Hepatocyte (in vitro differentiated cells): ENCODE measurements at regions not wholly inside any gene's neighbourhood (a gene's known extent, or its start where the extent isn't known, plus 50 kb on each side); places are given as distances from the start of the nearest gene placed in this dataset.
A peak's percentile ranks its signal among the peaks of the same experiment; 100 is the strongest.

Experiments
- DNase-seq: peaks from one replicate; pipeline ENCODE4 v3.0.0-alpha.2; 2016; ENCODE audit warnings: low spot score
- H2AFZ ChIP-seq: fragments of 200-600 bp; sonication (generic); 2 replicates; pipeline ENCODE4 v1.6.0; 2016; ENCODE audit warnings: antibody characterized with exemption, mild to moderate bottlenecking
- H3K27ac ChIP-seq: fragments of 200-600 bp; sonication (generic); 2 replicates; pipeline ENCODE4 v1.5.1; 2016; ENCODE audit warnings: mild to moderate bottlenecking
- H3K27me3 ChIP-seq: fragments of 200-600 bp; sonication (generic); 2 replicates; pipeline ENCODE4 v1.6.1; 2016
- H3K36me3 ChIP-seq: fragments of 200-600 bp; sonication (generic); replicated peaks from 2 replicates; pipeline ENCODE4 v1.5.1; 2016; ENCODE audit warnings: low read depth; ENCODE audit not compliant: insufficient read depth
- H3K4me1 ChIP-seq: fragments of 200-600 bp; sonication (generic); 2 replicates; pipeline ENCODE4 v1.5.1; 2016; ENCODE audit warnings: mild to moderate bottlenecking, moderate library complexity; ENCODE audit not compliant: insufficient read depth
- H3K4me2 ChIP-seq: fragments of 200-600 bp; sonication (generic); 2 replicates; pipeline ENCODE4 v1.6.0; 2016
- H3K4me3 ChIP-seq: fragments of 200-600 bp; sonication (generic); 2 replicates; pipeline ENCODE4 v1.5.1; 2016; ENCODE audit warnings: mild to moderate bottlenecking
- H3K79me2 ChIP-seq: fragments of 200-600 bp; sonication (generic); 2 replicates; pipeline ENCODE4 v1.6.0; 2017; ENCODE audit warnings: mild to moderate bottlenecking
- H3K9me2 ChIP-seq: fragments of 200-600 bp; sonication (generic); replicated peaks from 2 replicates; pipeline ENCODE4 v1.6.0; 2017; ENCODE audit warnings: mild to moderate bottlenecking; ENCODE audit not compliant: insufficient read depth
- H3K9me3 ChIP-seq: fragments of 200-600 bp; sonication (generic); 2 replicates; pipeline ENCODE4 v1.5.1; 2016; ENCODE audit warnings: low read depth, mild to moderate bottlenecking
- H4K20me1 ChIP-seq: fragments of 200-600 bp; sonication (generic); 2 replicates; pipeline ENCODE4 v1.6.0; 2016; ENCODE audit warnings: mild to moderate bottlenecking; ENCODE audit not compliant: insufficient read depth, poor library complexity, severe bottlenecking
- EZH2 ChIP-seq: fragments of 200-600 bp; sonication (generic); IDR thresholded peaks from 2 replicates; pipeline ENCODE4 v1.6.1; 2016; ENCODE audit warnings: antibody characterized with exemption, mild to moderate bottlenecking, borderline replicate concordance
- EZH2phosphoT487 ChIP-seq: fragments of 200-600 bp; sonication (generic); IDR thresholded peaks from one replicate; pipeline ENCODE4 v1.6.1; 2018; ENCODE audit warnings: antibody characterized with exemption, mild to moderate bottlenecking, low read depth, moderate library complexity; ENCODE audit not compliant: unreplicated experiment, severe bottlenecking
- WGBS: methylation state at CpG from one replicate; pipeline ENCODE4 v1.1.6; 2016; ENCODE audit warnings: low lambda C conversion rate; ENCODE audit errors: missing lambda C conversion rate; 5-methylcytosine and 5-hydroxymethylcytosine counted together
- TF ChIP-seq, protein P1 (sequence below): fragments of 200-600 bp; sonication (generic); IDR thresholded peaks from 2 replicates; pipeline ENCODE4 v1.5.1; 2016; ENCODE audit warnings: antibody characterized with exemption, mild to moderate bottlenecking; ENCODE audit not compliant: poor library complexity

DNA sequence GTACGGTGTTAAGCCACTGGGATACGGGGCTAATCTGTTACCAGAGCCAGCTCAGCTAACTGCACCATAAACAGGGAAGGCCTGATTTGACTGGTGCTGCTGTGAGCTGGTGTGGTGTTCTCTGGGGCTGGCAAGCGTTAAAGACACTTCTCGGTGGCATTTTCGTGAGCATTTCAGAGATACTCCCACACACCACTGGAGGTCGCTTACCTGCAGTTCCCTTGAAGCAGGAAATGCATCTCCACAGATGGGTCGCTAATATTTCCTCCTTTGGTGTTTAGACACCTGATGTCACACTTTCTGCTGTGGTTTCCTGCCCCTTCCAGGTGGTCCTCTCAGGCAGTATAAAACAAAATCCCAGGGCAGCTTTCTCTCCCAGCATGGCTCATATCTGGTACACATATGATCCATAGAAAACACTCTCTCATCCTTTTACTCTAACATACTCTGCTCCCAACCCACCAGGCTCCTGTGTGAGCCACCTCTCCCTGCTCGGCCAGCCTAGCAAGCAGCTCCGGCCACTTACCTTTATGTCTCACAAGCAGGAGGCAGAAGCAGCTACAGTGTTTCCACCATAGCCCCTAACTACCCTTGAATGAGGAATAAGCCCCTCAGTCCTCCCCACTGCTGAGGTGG is 129.9 kb upstream of the GRIN2B start:
- no peaks in the 10 kb centered on the region for H3K36me3 ChIP-seq
- DNase-seq = peak; percentile 37

DNA sequence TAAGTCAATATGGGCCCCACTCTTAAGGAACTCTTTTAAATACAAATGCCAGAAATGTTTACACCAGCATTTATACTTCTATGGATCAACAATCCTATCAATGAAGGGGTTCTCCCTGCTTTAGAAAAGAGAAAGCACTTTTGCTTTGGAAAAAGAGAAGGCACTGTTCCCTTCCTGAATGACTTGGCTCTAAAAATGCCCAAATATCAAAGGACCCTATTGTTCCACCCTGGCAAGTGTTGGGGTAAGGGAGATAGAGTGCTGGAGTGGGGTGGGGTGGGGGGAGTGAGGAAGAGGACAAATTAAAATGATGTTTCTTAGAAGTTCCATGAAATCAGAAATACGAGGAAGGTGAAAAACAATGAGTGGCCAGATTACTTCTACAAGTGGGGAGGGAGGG is 131.6 kb upstream of the GRIN2B start:
- Histone ChIP-seq H3K27ac (no peak overlapping the region), H3K9me2 (no peaks in the 10 kb centered on the region), H3K36me3 (no peaks in the 10 kb centered on the region), H3K79me2 (no peaks in the 10 kb centered on the region), H3K27me3 (no peaks in the 10 kb centered on the region), H4K20me1 (no peaks in the 10 kb centered on the region), H3K4me1 (no peaks in the 10 kb centered on the region), H2AFZ (no peak overlapping the region), H3K4me3 (no peak overlapping the region), H3K4me2 (no peak overlapping the region), H3K9me3 (no peaks in the 10 kb centered on the region)
- 80% methylated on average over 1 of the region's 1 CpG for WGBS
- no peak for DNase-seq
- TF ChIP-seq, protein P1, sequence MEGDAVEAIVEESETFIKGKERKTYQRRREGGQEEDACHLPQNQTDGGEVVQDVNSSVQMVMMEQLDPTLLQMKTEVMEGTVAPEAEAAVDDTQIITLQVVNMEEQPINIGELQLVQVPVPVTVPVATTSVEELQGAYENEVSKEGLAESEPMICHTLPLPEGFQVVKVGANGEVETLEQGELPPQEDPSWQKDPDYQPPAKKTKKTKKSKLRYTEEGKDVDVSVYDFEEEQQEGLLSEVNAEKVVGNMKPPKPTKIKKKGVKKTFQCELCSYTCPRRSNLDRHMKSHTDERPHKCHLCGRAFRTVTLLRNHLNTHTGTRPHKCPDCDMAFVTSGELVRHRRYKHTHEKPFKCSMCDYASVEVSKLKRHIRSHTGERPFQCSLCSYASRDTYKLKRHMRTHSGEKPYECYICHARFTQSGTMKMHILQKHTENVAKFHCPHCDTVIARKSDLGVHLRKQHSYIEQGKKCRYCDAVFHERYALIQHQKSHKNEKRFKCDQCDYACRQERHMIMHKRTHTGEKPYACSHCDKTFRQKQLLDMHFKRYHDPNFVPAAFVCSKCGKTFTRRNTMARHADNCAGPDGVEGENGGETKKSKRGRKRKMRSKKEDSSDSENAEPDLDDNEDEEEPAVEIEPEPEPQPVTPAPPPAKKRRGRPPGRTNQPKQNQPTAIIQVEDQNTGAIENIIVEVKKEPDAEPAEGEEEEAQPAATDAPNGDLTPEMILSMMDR = no peak
- TF ChIP-seq EZH2phosphoT487 (no peak), EZH2 (no peak)

More for the DNA sequence above, 129.9 kb upstream of the GRIN2B start:
- H3K4me3 ChIP-seq = no peak overlapping the region
- WGBS = 34% methylated on average over 9 of the region's 9 CpGs
- H4K20me1 ChIP-seq = no peaks in the 10 kb centered on the region
- no peak overlapping the region for H2AFZ ChIP-seq
- H3K9me3 ChIP-seq = no peaks in the 10 kb centered on the region
- no peaks in the 10 kb centered on the region for H3K79me2 ChIP-seq
- no peaks in the 10 kb centered on the region for H3K4me1 ChIP-seq
- no peak overlapping the region for H3K27ac ChIP-seq
- H3K27me3 ChIP-seq = no peaks in the 10 kb centered on the region
- H3K9me2 ChIP-seq = no peaks in the 10 kb centered on the region
- no peak overlapping the region for H3K4me2 ChIP-seq
- TF ChIP-seq EZH2 (no peak), EZH2phosphoT487 (no peak)
- TF ChIP-seq, protein P1 = peak; percentile 34

DNA sequence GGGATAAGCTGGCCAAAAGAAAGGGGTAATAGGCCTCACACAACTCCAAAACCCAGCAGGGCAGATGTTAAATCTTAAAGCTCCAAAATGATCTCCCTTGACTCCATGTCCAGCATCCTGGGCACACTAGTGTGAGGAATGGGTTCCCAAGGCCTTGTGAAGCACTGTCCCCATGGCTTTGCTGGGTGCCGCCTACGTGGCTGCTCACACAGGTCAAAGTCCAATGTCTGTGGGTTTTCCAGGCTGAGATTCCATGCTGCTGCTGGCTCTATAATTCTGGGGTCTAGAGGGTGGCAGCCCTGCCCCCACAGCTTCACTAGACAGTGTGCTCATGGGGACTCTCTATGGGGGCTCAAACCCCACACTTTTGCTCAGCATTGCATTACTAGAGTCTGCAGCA is 145.3 kb upstream of the GRIN2B start:
- H3K79me2 ChIP-seq = no peaks in the 10 kb centered on the region
- no peak overlapping the region for H3K4me2 ChIP-seq
- no peaks in the 10 kb centered on the region for H4K20me1 ChIP-seq
- no peak for DNase-seq
- no peaks in the 10 kb centered on the region for H3K27me3 ChIP-seq
- no peaks in the 10 kb centered on the region for H3K4me1 ChIP-seq
- H2AFZ ChIP-seq = no peak overlapping the region
- no peaks in the 10 kb centered on the region for H3K9me2 ChIP-seq
- WGBS = 94% methylated on average over 2 of the region's 2 CpGs
- no peaks in the 10 kb centered on the region for H3K9me3 ChIP-seq
- no peak overlapping the region for H3K4me3 ChIP-seq
- H3K27ac ChIP-seq = no peak overlapping the region
- H3K36me3 ChIP-seq = no peaks in the 10 kb centered on the region
- TF ChIP-seq EZH2phosphoT487 (no peak), EZH2 (no peak)
- TF ChIP-seq, protein P1 = no peak
